HepG2 (cell line): ENCODE measurements at regions not wholly inside any gene's neighbourhood (a gene's known extent, or its start where the extent isn't known, plus 50 kb on each side); places are given as distances from the start of the nearest gene placed in this dataset.
A peak's percentile ranks its signal among the peaks of the same experiment; 100 is the strongest.

Experiments used
- ATAC-seq: fragments of 200-7000 bp; cut with Tn5 transposase; 3 replicates; pipeline ENCODE4 v1.9.1; 2020; ENCODE audit warnings: mild to moderate bottlenecking, moderate library complexity
- BruUV-seq: library from RNA; stranded (reverse); fragments of 400-500 nt; replicated peaks from 2 replicates; lab custom pipeline; 2021; lab: Mats Ljungman, UMichigan
- CTCF ChIA-PET: fragments of 300-600 bp; formaldehyde crosslinking; extraction: SDS; loops from one replicate; lab custom pipeline; 2021; ENCODE audit warnings: low total read pairs, inconsistent platforms, low intra/inter-chr PET ratio; lab: Yijun Ruan, JAX
- POLR2A ChIA-PET: fragments of 350-600 bp; sonication (Branson Sonifier 250); formaldehyde crosslinking; loops from one replicate; lab custom pipeline; 2020; ENCODE audit warnings: antibody characterized with exemption, inconsistent platforms; lab: Yijun Ruan, JAX
- DNase-seq: peaks from one replicate; pipeline ENCODE4 v3.0.0-alpha.2; 2015; ENCODE audit warnings: low spot score
- FAIRE-seq: peaks from 3 replicates; lab custom pipeline; 2011; peaks lifted over from hg19 to GRCh38; lab: Jason Lieb, UNC
- H2AFZ ChIP-seq: one replicate; pipeline ENCODE4 v1.6.1; 2011; ENCODE audit warnings: low read length, inconsistent platforms
- H3K27ac ChIP-seq: fragments of 300-600 bp; 3 replicates; pipeline ENCODE4 v1.8.0; 2011; ENCODE audit warnings: mixed run types, mild to moderate bottlenecking, mixed read lengths, low read length, inconsistent platforms; ENCODE audit not compliant: insufficient read depth; ENCODE audit errors: extremely low read length
- H3K27me3 ChIP-seq, 2 experiments: fragments of 200-600 bp in 1 of 2; 2 replicates in 1 of 2; 3 replicates in 1 of 2; pipeline versions ENCODE4 v1.6.0 to v1.8.0; 2011; ENCODE audit warnings: low read length in 2 of 2, mild to moderate bottlenecking in 2 of 2, moderate library complexity in 2 of 2, inconsistent platforms in 1 of 2; ENCODE audit not compliant: insufficient read depth in 2 of 2, control insufficient read depth in 1 of 2
- H3K36me3 ChIP-seq, 2 experiments: fragments of 200-600 bp in 1 of 2; replicated peaks in 1 of 2; 2 replicates in 1 of 2; 3 replicates in 1 of 2; pipeline versions ENCODE4 v1.5.1 to v1.8.0; 2011; ENCODE audit warnings: low read length in 2 of 2, inconsistent platforms in 1 of 2; ENCODE audit not compliant: insufficient read depth in 2 of 2, control insufficient read depth in 1 of 2
- H3K4me1 ChIP-seq: 2 replicates; pipeline ENCODE4 v1.5.1; 2012; ENCODE audit warnings: low read length, inconsistent platforms; ENCODE audit not compliant: insufficient read depth
- H3K4me2 ChIP-seq: 2 replicates; pipeline ENCODE4 v1.6.0; 2011; ENCODE audit warnings: low read depth, low read length, inconsistent platforms
- H3K4me3 ChIP-seq, 3 experiments: fragments of 200-600 bp in 1 of 3; sonication (generic), shearing (Covaris generic) in 1 of 3; replicated peaks in 1 of 3; 2 replicates each; pipeline ENCODE4 v1.5.1; 2011 to 2016; ENCODE audit warnings: low read length in 3 of 3, inconsistent platforms in 2 of 3, low read depth in 2 of 3, mild to moderate bottlenecking in 2 of 3, control low read depth in 1 of 3, mixed read lengths in 1 of 3; ENCODE audit not compliant: insufficient read depth in 1 of 3
- H3K79me2 ChIP-seq: one replicate; pipeline ENCODE4 v1.6.1; 2011; ENCODE audit warnings: low read length, inconsistent platforms; ENCODE audit not compliant: insufficient read depth
- H3K9ac ChIP-seq: 2 replicates; pipeline ENCODE4 v1.6.0; 2011; ENCODE audit warnings: mild to moderate bottlenecking, low read depth, low read length, inconsistent platforms; ENCODE audit not compliant: insufficient read depth
- H3K9me3 ChIP-seq: 2 replicates; pipeline ENCODE4 v1.5.1; 2012; ENCODE audit warnings: mild to moderate bottlenecking, low read length
- H4K20me1 ChIP-seq: 2 replicates; pipeline ENCODE4 v1.6.0; 2011; ENCODE audit warnings: inconsistent platforms, mild to moderate bottlenecking, low read length, moderate library complexity; ENCODE audit not compliant: insufficient read depth
- GATAD1 ChIP-seq: IDR thresholded peaks from 2 replicates; pipeline ENCODE4 v1.6.1; 2016; ENCODE audit warnings: missing genetic modification reagents, missing compliant biosample characterization
- HDAC1 ChIP-seq: sonication (generic); formaldehyde crosslinking; IDR thresholded peaks from 2 replicates; pipeline ENCODE4 v1.5.1; 2020; ENCODE audit warnings: mild to moderate bottlenecking, missing genetic modification reagents
- HDAC2 ChIP-seq: sonication (generic); formaldehyde crosslinking; IDR thresholded peaks from 2 replicates; pipeline ENCODE4 v1.4.0; 2020; ENCODE audit warnings: missing genetic modification reagents
- HMG20A ChIP-seq: IDR thresholded peaks from 2 replicates; pipeline ENCODE4 v1.6.1; 2016; ENCODE audit warnings: borderline replicate concordance
- PPARG ChIP-seq: conservative IDR thresholded peaks from 2 replicates; pipeline ENCODE4 v1.6.1; 2016; ENCODE audit warnings: missing biosample characterization, missing genetic modification reagents
- SOX13 ChIP-seq, 3 experiments: fragments of 450-650 bp in 1 of 3; sonication (generic) in 1 of 3; formaldehyde crosslinking in 1 of 3; IDR thresholded peaks in 2 of 3; conservative IDR thresholded peaks in 1 of 3; 2 replicates each; pipeline versions ENCODE4 v1.5.0 to v1.6.1; 2016 to 2020; ENCODE audit warnings: antibody characterized with exemption in 1 of 3, mild to moderate bottlenecking in 1 of 3, missing compliant biosample characterization in 1 of 3, missing genetic modification reagents in 1 of 3, moderate library complexity in 1 of 3
- ZFP36L1 ChIP-seq: sonication (generic); formaldehyde crosslinking; IDR thresholded peaks from 2 replicates; pipeline ENCODE4 v1.8.0; 2022; ENCODE audit warnings: mild to moderate bottlenecking, missing genetic modification reagents, moderate library complexity
- ZFP36L2 ChIP-seq: sonication (generic); formaldehyde crosslinking; IDR thresholded peaks from 2 replicates; pipeline ENCODE4 v1.4.0; 2020; ENCODE audit warnings: missing genetic modification reagents
- ZNF224 ChIP-seq: sonication (generic); formaldehyde crosslinking; IDR thresholded peaks from 2 replicates; pipeline ENCODE4 v1.5.0; 2020; ENCODE audit warnings: mild to moderate bottlenecking, missing genetic modification reagents
- ZNF552 ChIP-seq: sonication (generic); formaldehyde crosslinking; IDR thresholded peaks from 2 replicates; pipeline ENCODE4 v1.9.0; 2022; ENCODE audit warnings: missing genetic modification reagents, mild to moderate bottlenecking, borderline replicate concordance
- ZNF570 ChIP-seq: sonication (generic); formaldehyde crosslinking; IDR thresholded peaks from 2 replicates; pipeline ENCODE4 v1.4.0; 2020; ENCODE audit warnings: mild to moderate bottlenecking, missing genetic modification reagents, borderline replicate concordance
- ZSCAN12 ChIP-seq: sonication (generic); formaldehyde crosslinking; IDR thresholded peaks from 2 replicates; pipeline ENCODE4 v1.9.0; 2021; ENCODE audit warnings: mild to moderate bottlenecking, missing genetic modification reagents
- WGBS: methylation state at CpG from one replicate; pipeline ENCODE4 v1.1.6; 2017; ENCODE audit warnings: low lambda C conversion rate; 5-methylcytosine and 5-hydroxymethylcytosine counted together
- in situ Hi-C: cut with HindIII; loops from 2 replicates; pipeline ENCODE4 v1.10.0; 2017; ENCODE audit warnings: low pct_unique_long_range_greater_than_20kb; ENCODE audit not compliant: extremely low pct_ligation_motif_present
- intact Hi-C: fragments of 100-400 bp; cut with micrococcal nuclease; formaldehyde crosslinking; loops from one replicate; pipeline ENCODE4 v1.10.0; 2022; ENCODE audit not compliant: unreplicated experiment
- TF ChIP-seq, protein P1 (sequence below): sonication (generic); formaldehyde crosslinking; IDR thresholded peaks from 2 replicates; pipeline ENCODE4 v1.5.0; 2020; ENCODE audit warnings: mild to moderate bottlenecking, missing genetic modification reagents, borderline replicate concordance
- TF ChIP-seq, protein P2 (sequence below): sonication (generic); formaldehyde crosslinking; IDR thresholded peaks from 2 replicates; pipeline ENCODE4 v1.4.0; 2020; ENCODE audit warnings: missing genetic modification reagents, borderline replicate concordance
- TF ChIP-seq, protein P3 (sequence below): IDR thresholded peaks from 2 replicates; pipeline ENCODE4 v1.6.1; 2018; ENCODE audit warnings: missing genetic modification reagents, mild to moderate bottlenecking, missing compliant biosample characterization

DNA sequence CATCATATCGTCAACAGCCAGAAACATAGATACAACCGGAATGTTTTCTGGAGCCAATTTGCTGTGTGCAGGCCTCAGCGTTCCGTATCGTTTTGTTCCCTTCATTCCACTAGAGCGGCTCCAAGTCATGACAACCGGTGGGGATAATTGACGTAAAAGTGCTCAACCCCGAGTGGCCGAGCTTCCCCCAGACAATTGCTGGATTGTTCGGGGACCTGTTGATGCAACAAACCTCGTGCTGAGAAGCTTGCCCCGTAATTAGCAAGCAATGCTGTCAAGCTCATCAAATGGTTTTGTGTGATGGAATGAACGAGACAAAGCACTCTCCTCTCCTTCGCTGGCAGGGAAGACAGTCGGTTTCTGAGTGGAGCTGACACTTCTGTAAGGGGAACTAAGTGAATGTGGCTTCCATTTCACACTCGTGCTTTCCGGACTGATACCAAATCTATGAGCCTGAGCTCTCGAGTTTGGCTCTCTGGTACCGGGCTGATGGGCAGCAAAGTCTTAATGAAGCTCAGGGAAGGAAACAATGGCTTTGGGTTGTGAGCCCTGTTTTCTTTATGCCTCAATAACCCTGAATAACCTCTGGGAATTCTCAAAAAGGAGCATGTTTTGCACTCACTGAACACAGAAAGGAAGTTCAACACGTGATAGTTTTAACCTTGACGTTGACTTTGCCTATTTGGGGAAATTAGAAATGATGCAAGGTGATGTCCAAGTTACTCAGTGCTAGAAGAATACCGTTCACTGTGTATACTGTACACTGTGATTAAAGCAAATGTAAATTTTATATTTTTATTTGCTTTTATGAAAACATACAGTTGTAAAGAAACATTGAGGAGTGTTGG is 220.5 kb downstream of the BAMBI start:
- H3K27me3 ChIP-seq, result no peaks in the 10 kb centered on the region
- no peaks in the 10 kb centered on the region for H3K36me3 ChIP-seq
- ATAC-seq (no peak), DNase-seq (no peak), FAIRE-seq (no peak)
- H3K9ac ChIP-seq, result no peak overlapping the region
- in situ Hi-C loops, result no loop called here
- ChIA-PET POLR2A (no interaction called here), CTCF (no interaction called here)
- peaks cover 7% of the 10 kb centered on the region for H3K4me1 ChIP-seq
- no peak overlapping the region for H3K4me3 ChIP-seq
- no peak overlapping the region for H2AFZ ChIP-seq
- no peak overlapping the region for H3K4me2 ChIP-seq
- no TSS peak for BruUV-seq
- no peaks in the 10 kb centered on the region for H4K20me1 ChIP-seq
- no peaks in the 10 kb centered on the region for H3K9me3 ChIP-seq
- H3K79me2 ChIP-seq, result no peaks in the 10 kb centered on the region
- no peak overlapping the region for H3K27ac ChIP-seq
- intact Hi-C loops, result no loop called here
- WGBS, result 59% methylated on average over 16 of the region's 23 CpGs
- TF ChIP-seq, protein P1, sequence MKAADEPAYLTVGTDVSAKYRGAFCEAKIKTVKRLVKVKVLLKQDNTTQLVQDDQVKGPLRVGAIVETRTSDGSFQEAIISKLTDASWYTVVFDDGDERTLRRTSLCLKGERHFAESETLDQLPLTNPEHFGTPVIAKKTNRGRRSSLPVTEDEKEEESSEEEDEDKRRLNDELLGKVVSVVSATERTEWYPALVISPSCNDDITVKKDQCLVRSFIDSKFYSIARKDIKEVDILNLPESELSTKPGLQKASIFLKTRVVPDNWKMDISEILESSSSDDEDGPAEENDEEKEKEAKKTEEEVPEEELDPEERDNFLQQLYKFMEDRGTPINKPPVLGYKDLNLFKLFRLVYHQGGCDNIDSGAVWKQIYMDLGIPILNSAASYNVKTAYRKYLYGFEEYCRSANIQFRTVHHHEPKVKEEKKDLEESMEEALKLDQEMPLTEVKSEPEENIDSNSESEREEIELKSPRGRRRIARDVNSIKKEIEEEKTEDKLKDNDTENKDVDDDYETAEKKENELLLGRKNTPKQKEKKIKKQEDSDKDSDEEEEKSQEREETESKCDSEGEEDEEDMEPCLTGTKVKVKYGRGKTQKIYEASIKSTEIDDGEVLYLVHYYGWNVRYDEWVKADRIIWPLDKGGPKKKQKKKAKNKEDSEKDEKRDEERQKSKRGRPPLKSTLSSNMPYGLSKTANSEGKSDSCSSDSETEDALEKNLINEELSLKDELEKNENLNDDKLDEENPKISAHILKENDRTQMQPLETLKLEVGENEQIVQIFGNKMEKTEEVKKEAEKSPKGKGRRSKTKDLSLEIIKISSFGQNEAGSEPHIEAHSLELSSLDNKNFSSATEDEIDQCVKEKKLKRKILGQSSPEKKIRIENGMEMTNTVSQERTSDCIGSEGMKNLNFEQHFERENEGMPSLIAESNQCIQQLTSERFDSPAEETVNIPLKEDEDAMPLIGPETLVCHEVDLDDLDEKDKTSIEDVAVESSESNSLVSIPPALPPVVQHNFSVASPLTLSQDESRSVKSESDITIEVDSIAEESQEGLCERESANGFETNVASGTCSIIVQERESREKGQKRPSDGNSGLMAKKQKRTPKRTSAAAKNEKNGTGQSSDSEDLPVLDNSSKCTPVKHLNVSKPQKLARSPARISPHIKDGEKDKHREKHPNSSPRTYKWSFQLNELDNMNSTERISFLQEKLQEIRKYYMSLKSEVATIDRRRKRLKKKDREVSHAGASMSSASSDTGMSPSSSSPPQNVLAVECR (CRISPR knock-in tag), result no peak
- TF ChIP-seq GATAD1 (CRISPR knock-in tag), result no peak
- TF ChIP-seq SOX13 (IDR thresholded peaks at IDR 0.05), result no peak
- peak in 1 of 2 experiments; percentile 15; a peak in 1 of 4 replicates for TF ChIP-seq SOX13 (CRISPR knock-in tag; conservative IDR thresholded peaks at IDR 0.05 in 1 of 2, IDR thresholded peaks at IDR 0.05 in 1 of 2)
- TF ChIP-seq PPARG (CRISPR knock-in tag), result no peak
- TF ChIP-seq ZFP36L1 (CRISPR knock-in tag), result no peak
- TF ChIP-seq HDAC2 (CRISPR knock-in tag), result no peak
- TF ChIP-seq, protein P2, sequence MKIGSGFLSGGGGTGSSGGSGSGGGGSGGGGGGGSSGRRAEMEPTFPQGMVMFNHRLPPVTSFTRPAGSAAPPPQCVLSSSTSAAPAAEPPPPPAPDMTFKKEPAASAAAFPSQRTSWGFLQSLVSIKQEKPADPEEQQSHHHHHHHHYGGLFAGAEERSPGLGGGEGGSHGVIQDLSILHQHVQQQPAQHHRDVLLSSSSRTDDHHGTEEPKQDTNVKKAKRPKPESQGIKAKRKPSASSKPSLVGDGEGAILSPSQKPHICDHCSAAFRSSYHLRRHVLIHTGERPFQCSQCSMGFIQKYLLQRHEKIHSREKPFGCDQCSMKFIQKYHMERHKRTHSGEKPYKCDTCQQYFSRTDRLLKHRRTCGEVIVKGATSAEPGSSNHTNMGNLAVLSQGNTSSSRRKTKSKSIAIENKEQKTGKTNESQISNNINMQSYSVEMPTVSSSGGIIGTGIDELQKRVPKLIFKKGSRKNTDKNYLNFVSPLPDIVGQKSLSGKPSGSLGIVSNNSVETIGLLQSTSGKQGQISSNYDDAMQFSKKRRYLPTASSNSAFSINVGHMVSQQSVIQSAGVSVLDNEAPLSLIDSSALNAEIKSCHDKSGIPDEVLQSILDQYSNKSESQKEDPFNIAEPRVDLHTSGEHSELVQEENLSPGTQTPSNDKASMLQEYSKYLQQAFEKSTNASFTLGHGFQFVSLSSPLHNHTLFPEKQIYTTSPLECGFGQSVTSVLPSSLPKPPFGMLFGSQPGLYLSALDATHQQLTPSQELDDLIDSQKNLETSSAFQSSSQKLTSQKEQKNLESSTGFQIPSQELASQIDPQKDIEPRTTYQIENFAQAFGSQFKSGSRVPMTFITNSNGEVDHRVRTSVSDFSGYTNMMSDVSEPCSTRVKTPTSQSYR (CRISPR knock-in tag), result no peak
- TF ChIP-seq HDAC1 (CRISPR knock-in tag), result no peak
- no peak for TF ChIP-seq ZNF570 (CRISPR knock-in tag)
- TF ChIP-seq, protein P3, sequence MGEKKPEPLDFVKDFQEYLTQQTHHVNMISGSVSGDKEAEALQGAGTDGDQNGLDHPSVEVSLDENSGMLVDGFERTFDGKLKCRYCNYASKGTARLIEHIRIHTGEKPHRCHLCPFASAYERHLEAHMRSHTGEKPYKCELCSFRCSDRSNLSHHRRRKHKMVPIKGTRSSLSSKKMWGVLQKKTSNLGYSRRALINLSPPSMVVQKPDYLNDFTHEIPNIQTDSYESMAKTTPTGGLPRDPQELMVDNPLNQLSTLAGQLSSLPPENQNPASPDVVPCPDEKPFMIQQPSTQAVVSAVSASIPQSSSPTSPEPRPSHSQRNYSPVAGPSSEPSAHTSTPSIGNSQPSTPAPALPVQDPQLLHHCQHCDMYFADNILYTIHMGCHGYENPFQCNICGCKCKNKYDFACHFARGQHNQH (CRISPR knock-in tag), result no peak
- TF ChIP-seq ZSCAN12, result no peak
- TF ChIP-seq ZFP36L2, result no peak
- no peak for TF ChIP-seq ZNF552
- peak; percentile 40; the same call in 1 of the 2 replicates for TF ChIP-seq HMG20A (CRISPR knock-in tag)
- TF ChIP-seq ZNF224 (CRISPR knock-in tag), result no peak
